OCI-LY1 (cell line): ENCODE measurements at regions not wholly inside any gene's neighbourhood (a gene's known extent, or its start where the extent isn't known, plus 50 kb on each side); places are given as distances from the start of the nearest gene placed in this dataset.

Experiments
- EZH2 ChIP-seq: fragments of 200-600 bp; sonication (generic), shearing (Covaris generic); IDR thresholded peaks from 2 replicates; pipeline ENCODE4 v1.8.0; 2017; ENCODE audit warnings: borderline replicate concordance, mixed run types, mild to moderate bottlenecking, antibody characterized with exemption, low read length, moderate library complexity, mixed read lengths
- TF ChIP-seq, protein P1 (sequence below): fragments of 200-600 bp; sonication (generic), shearing (Covaris generic); IDR thresholded peaks from 2 replicates; pipeline ENCODE4 v1.5.1; 2017; ENCODE audit warnings: mild to moderate bottlenecking, antibody characterized with exemption, low read length, moderate library complexity, mixed read lengths

DNA sequence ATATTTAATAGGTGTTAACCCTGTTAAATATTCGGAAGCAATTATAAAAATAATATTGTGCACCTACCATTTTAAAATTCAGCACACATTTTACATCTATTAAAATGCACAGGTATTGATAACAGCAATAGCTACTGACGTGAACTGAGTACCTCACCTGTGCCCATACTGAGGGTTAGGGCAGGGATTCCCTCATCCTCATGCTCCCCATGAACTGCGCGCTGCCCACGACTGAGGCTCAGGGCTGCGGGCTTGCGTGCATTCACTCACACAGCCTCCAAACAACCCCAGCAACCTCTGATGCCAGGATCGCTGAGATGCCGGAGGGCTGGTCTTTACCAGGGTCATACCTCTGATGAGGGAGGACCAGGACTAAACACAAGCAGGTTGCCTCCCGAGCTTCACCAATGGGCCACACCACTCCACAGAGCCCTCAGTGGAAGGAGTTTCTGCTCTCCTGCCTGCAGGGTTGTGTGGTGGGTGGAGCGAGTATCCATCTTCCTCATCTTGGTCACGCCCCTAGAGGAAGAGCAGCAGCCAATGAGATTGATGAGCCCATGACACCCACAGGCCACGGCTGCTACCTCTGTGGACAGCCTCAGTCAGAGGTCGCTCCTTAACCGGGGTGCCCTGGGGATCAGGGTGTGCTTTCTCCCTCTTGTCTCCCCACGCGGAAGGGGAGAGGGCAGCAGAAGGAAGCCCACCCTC, 478.3 kb downstream of the TNS3 start:
- TF ChIP-seq, protein P1, sequence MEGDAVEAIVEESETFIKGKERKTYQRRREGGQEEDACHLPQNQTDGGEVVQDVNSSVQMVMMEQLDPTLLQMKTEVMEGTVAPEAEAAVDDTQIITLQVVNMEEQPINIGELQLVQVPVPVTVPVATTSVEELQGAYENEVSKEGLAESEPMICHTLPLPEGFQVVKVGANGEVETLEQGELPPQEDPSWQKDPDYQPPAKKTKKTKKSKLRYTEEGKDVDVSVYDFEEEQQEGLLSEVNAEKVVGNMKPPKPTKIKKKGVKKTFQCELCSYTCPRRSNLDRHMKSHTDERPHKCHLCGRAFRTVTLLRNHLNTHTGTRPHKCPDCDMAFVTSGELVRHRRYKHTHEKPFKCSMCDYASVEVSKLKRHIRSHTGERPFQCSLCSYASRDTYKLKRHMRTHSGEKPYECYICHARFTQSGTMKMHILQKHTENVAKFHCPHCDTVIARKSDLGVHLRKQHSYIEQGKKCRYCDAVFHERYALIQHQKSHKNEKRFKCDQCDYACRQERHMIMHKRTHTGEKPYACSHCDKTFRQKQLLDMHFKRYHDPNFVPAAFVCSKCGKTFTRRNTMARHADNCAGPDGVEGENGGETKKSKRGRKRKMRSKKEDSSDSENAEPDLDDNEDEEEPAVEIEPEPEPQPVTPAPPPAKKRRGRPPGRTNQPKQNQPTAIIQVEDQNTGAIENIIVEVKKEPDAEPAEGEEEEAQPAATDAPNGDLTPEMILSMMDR: no peak
- TF ChIP-seq EZH2: no peak
